Neural cell (in vitro differentiated cells): ENCODE measurements at regions not wholly inside any gene's neighbourhood (a gene's known extent, or its start where the extent isn't known, plus 50 kb on each side); places are given as distances from the start of the nearest gene placed in this dataset.

Experiments used
- H2AFZ ChIP-seq: fragments of 200-600, 300-800 bp; sonication (generic), shearing (Covaris generic); 2 replicates; pipeline ENCODE4 v1.6.0; 2014; ENCODE audit warnings: low read depth, mild to moderate bottlenecking, antibody characterized with exemption, low read length, moderate library complexity
- H3F3A ChIP-seq: fragments of 200-600 bp; shearing (Covaris generic); 2 replicates; pipeline ENCODE4 v1.6.1; 2016; ENCODE audit warnings: mild to moderate bottlenecking, moderate library complexity, mixed read lengths, antibody characterized with exemption, low read length; ENCODE audit not compliant: insufficient read depth, poor library complexity, severe bottlenecking
- H3K27ac ChIP-seq: fragments of 200-600, 300-800 bp; sonication (generic), shearing (Covaris generic); 2 replicates; pipeline ENCODE4 v1.5.1; 2014; ENCODE audit warnings: mild to moderate bottlenecking, low read length, moderate library complexity
- H3K27me3 ChIP-seq: fragments of 300-800, 200-600 bp; sonication (generic), shearing (Covaris generic); 2 replicates; pipeline ENCODE4 v1.6.0; 2014; ENCODE audit warnings: mild to moderate bottlenecking, low read depth, low read length, moderate library complexity; ENCODE audit not compliant: insufficient read depth
- H3K36me3 ChIP-seq: fragments of 300-800, 200-600 bp; sonication (generic), shearing (Covaris generic); 2 replicates; pipeline ENCODE4 v1.5.1; 2014; ENCODE audit warnings: mild to moderate bottlenecking, antibody characterized with exemption, low read length, moderate library complexity; ENCODE audit not compliant: insufficient read depth
- H3K4me2 ChIP-seq: fragments of 300-800, 200-600 bp; sonication (generic), shearing (Covaris generic); 2 replicates; pipeline ENCODE4 v1.6.0; 2014; ENCODE audit warnings: mild to moderate bottlenecking, low read length
- H3K4me3 ChIP-seq: fragments of 300-800, 200-600 bp; sonication (generic), shearing (Covaris generic); 2 replicates; pipeline ENCODE4 v1.5.1; 2014; ENCODE audit warnings: mild to moderate bottlenecking, low read length, moderate library complexity
- H3K79me2 ChIP-seq: fragments of 200-600 bp; shearing (Covaris generic); replicated peaks from 2 replicates; pipeline ENCODE4 v1.6.0; 2014; ENCODE audit warnings: mild to moderate bottlenecking, low read length, moderate library complexity; ENCODE audit not compliant: insufficient read depth
- H3K9ac ChIP-seq: fragments of 300-800, 200-600 bp; sonication (generic), shearing (Covaris generic); 2 replicates; pipeline ENCODE4 v1.6.1; 2016; ENCODE audit warnings: mild to moderate bottlenecking, low read length, mixed read lengths
- H3K9me2 ChIP-seq: fragments of 200-600 bp; shearing (Covaris generic); 2 replicates; pipeline ENCODE4 v1.6.1; 2016; ENCODE audit warnings: mild to moderate bottlenecking, low read length, mixed read lengths; ENCODE audit not compliant: insufficient read depth
- H3K9me3 ChIP-seq: fragments of 200-600, 300-800 bp; sonication (generic), shearing (Covaris generic); 2 replicates; pipeline ENCODE4 v1.6.1; 2016; ENCODE audit warnings: mild to moderate bottlenecking, mixed run types, low read length, moderate library complexity, mixed read lengths
- H4K20me1 ChIP-seq: fragments of 200-600 bp; shearing (Covaris generic); 2 replicates; pipeline ENCODE4 v1.6.1; 2016; ENCODE audit warnings: mild to moderate bottlenecking, mixed run types; ENCODE audit not compliant: insufficient read depth
- EP300 ChIP-seq: fragments of 450-650 bp; conservative IDR thresholded peaks from 2 replicates; pipeline ENCODE4 v1.6.1; 2014; ENCODE audit warnings: antibody characterized with exemption, mild to moderate bottlenecking, moderate library complexity; ENCODE audit not compliant: poor library complexity, severe bottlenecking
- EZH2 ChIP-seq: fragments of 200-600, 300-800 bp; shearing (Covaris generic), sonication (generic); IDR thresholded peaks from 2 replicates; pipeline ENCODE4 v1.6.1; 2014; ENCODE audit warnings: antibody characterized with exemption, low read length, borderline replicate concordance, mild to moderate bottlenecking; ENCODE audit not compliant: insufficient read depth, poor library complexity, severe bottlenecking
- MXI1 ChIP-seq: fragments of 450-650 bp; conservative IDR thresholded peaks from 2 replicates; pipeline ENCODE4 v1.6.1; 2014; ENCODE audit warnings: antibody characterized with exemption, mild to moderate bottlenecking; ENCODE audit not compliant: poor library complexity, severe bottlenecking
- POLR2AphosphoS5 ChIP-seq: IDR thresholded peaks from 2 replicates; pipeline ENCODE4 v1.6.1; 2012
- RAD21 ChIP-seq: fragments of 450-650 bp; conservative IDR thresholded peaks from 2 replicates; pipeline ENCODE4 v1.6.1; 2014; ENCODE audit warnings: antibody characterized with exemption, mild to moderate bottlenecking, moderate library complexity
- REST ChIP-seq: IDR thresholded peaks from 2 replicates; pipeline ENCODE4 v1.6.1; 2012; ENCODE audit warnings: borderline replicate concordance
- SMC3 ChIP-seq: fragments of 450-650 bp; conservative IDR thresholded peaks from 2 replicates; pipeline ENCODE4 v1.6.1; 2014; ENCODE audit warnings: antibody characterized with exemption, mild to moderate bottlenecking, moderate library complexity; ENCODE audit not compliant: poor library complexity
- TAF1 ChIP-seq: IDR thresholded peaks from 2 replicates; pipeline ENCODE4 v1.6.1; 2012; ENCODE audit warnings: low read depth
- TF ChIP-seq, protein P1 (sequence below): fragments of 450-650 bp; IDR thresholded peaks from 2 replicates; pipeline ENCODE4 v1.5.1; 2014; ENCODE audit warnings: antibody characterized with exemption, mild to moderate bottlenecking, moderate library complexity; ENCODE audit not compliant: poor library complexity, severe bottlenecking

DNA sequence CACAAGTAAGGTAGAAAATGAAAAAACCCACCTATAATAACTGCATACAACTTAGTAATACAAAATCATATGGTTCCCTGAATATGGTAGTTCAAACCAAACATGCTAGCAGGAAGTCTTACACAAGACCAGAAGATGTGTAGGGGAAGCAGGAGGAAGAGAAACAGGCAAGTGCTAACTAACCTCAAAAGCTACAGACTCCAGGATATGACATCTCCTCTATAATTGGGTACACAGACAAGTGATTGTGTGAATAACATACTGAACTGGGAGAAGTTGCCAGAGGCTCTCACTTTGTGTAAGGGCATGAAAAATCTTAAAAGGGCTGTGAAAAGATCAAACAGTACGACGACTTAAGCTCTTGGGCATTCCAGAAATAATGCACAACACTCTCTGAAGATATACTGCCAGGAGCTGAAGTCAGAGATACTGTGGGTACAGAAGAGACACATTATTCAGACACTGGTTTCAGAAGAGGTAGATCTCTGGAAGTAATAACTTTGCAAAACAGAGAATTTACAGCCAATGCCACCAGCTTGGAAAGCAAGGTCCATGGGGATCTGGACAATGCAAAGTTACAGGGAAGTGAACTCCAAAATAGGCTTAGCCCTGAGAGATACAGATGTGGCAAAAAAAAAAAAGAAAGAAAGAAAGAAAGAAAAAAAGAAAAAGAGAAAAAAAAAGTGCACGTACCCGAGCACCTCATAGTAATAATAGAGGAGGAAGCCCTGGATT lies 767.2 kb downstream of the TNS3 start:
- no peaks in the 10 kb centered on the region for H3K9me3 ChIP-seq

GRCh38 chr7:46812101-46812675 lies 769.7 kb downstream of the TNS3 start:
- no peaks in the 10 kb centered on the region for H3K36me3 ChIP-seq
- no peaks in the 10 kb centered on the region for H3K79me2 ChIP-seq
- H3K9me3 ChIP-seq: no peaks in the 10 kb centered on the region
- no peak overlapping the region for H3K9ac ChIP-seq
- no peak for TF ChIP-seq TAF1
- no peak for TF ChIP-seq REST
- no peak for TF ChIP-seq SMC3
- no peak for TF ChIP-seq RAD21
- TF ChIP-seq MXI1: no peak
- no peak for TF ChIP-seq POLR2AphosphoS5
- TF ChIP-seq EP300: no peak
- TF ChIP-seq, protein P1, sequence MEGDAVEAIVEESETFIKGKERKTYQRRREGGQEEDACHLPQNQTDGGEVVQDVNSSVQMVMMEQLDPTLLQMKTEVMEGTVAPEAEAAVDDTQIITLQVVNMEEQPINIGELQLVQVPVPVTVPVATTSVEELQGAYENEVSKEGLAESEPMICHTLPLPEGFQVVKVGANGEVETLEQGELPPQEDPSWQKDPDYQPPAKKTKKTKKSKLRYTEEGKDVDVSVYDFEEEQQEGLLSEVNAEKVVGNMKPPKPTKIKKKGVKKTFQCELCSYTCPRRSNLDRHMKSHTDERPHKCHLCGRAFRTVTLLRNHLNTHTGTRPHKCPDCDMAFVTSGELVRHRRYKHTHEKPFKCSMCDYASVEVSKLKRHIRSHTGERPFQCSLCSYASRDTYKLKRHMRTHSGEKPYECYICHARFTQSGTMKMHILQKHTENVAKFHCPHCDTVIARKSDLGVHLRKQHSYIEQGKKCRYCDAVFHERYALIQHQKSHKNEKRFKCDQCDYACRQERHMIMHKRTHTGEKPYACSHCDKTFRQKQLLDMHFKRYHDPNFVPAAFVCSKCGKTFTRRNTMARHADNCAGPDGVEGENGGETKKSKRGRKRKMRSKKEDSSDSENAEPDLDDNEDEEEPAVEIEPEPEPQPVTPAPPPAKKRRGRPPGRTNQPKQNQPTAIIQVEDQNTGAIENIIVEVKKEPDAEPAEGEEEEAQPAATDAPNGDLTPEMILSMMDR: no peak
- TF ChIP-seq EZH2: no peak
- H3K27ac ChIP-seq: no peak overlapping the region
- no peaks in the 10 kb centered on the region for H3F3A ChIP-seq
- H3K4me2 ChIP-seq: no peak overlapping the region
- no peak overlapping the region for H3K4me3 ChIP-seq
- no peaks in the 10 kb centered on the region for H4K20me1 ChIP-seq
- H3K9me2 ChIP-seq: no peaks in the 10 kb centered on the region
- no peak overlapping the region for H2AFZ ChIP-seq
- H3K27me3 ChIP-seq: no peaks in the 10 kb centered on the region

More for the DNA sequence above, 767.2 kb downstream of the TNS3 start:
- Histone ChIP-seq H3K9me2 (no peaks in the 10 kb centered on the region), H3F3A (no peaks in the 10 kb centered on the region), H3K27me3 (no peaks in the 10 kb centered on the region), H3K4me2 (no peak overlapping the region), H2AFZ (no peak overlapping the region), H3K27ac (no peak overlapping the region), H3K36me3 (no peaks in the 10 kb centered on the region), H4K20me1 (no peaks in the 10 kb centered on the region), H3K9ac (no peak overlapping the region), H3K4me3 (no peak overlapping the region), H3K79me2 (no peaks in the 10 kb centered on the region)
- TF ChIP-seq EZH2 (no peak), POLR2AphosphoS5 (no peak)
